ENCODE measurements at regions not wholly inside any gene's neighbourhood (a gene's known extent, or its start where the extent isn't known, plus 50 kb on each side); places are given as distances from the start of the nearest gene placed in this dataset.

DNA sequence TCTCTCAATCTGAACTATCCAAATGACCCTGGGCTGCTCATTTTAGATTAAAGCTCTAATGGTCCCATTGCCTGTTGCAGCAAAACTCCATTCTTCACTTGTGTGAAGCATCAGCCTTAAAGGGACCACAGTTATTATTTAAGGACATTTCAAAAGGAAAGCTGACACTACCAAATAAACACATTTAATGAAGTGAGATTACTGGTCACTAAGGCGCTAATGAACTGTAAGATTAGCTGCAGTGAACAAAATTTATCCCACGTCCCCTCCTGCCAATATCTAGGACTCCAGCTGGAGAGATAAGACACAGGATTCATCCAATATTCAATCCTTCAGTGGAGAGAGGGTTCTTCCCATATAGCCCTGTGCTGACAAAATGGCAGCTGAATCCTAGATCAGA, 1029.2 kb upstream of the SEL1L start:
- TF ChIP-seq CTCF (conservative IDR thresholded peaks at IDR 0.05; ENCODE audit: low read depth in 2 of 2) (no peak), POLR2AphosphoS5 (IDR thresholded peaks at IDR 0.05; ENCODE audit: low read depth) (no peak)

Data from GM23338 (cell line).